HepG2 (cell line): ENCODE measurements at regions not wholly inside any gene's neighbourhood (a gene's known extent, or its start where the extent isn't known, plus 50 kb on each side); places are given as distances from the start of the nearest gene placed in this dataset.
"Not testable (repeated sequence)": the region's sequence is repeated elsewhere in the genome, so short reads cannot be mapped to it uniquely, and the experiment has no call there.

Experiments
- DNMT1 ChIP-seq: sonication (generic); formaldehyde crosslinking; IDR thresholded peaks from 2 replicates; pipeline ENCODE4 v1.5.1; 2020; ENCODE audit warnings: mild to moderate bottlenecking, missing genetic modification reagents
- GTF2F1 ChIP-seq: fragments of 150-350 bp; IDR thresholded peaks from 2 replicates; pipeline ENCODE4 v1.6.1; 2014; ENCODE audit warnings: low read length
- ZNF225 ChIP-seq: sonication (generic); formaldehyde crosslinking; IDR thresholded peaks from 2 replicates; pipeline ENCODE4 v1.4.0; 2020; ENCODE audit warnings: mild to moderate bottlenecking, missing genetic modification reagents
- TF ChIP-seq, protein P1 (sequence below): sonication (generic); formaldehyde crosslinking; IDR thresholded peaks from 2 replicates; pipeline ENCODE4 v1.4.0; 2020; ENCODE audit warnings: missing genetic modification reagents
- TF ChIP-seq, protein P2 (sequence below): sonication (generic); formaldehyde crosslinking; IDR thresholded peaks from 2 replicates; pipeline ENCODE4 v1.5.0; 2020; ENCODE audit warnings: mild to moderate bottlenecking, missing genetic modification reagents, moderate library complexity

DNA sequence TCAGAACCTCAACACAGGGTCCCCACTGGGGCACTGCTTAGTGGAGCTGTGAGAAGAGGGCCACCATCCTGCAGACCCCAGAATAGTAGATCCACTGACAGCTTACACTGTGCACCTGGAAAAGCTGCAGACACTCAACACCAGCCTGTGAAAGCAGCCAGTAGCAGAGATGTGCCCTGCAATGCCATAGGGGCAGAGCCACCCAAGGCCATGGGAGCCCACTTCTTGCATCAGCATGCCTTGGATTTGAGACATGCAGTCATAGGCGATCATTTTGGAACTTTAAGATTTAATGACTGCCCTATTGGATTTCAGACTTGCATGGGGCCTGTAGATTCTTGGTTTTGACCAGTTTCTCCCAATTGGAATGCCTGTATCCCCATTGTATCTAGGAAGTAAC, 1962.1 kb upstream of the PRR20A start:
- TF ChIP-seq, protein P1, sequence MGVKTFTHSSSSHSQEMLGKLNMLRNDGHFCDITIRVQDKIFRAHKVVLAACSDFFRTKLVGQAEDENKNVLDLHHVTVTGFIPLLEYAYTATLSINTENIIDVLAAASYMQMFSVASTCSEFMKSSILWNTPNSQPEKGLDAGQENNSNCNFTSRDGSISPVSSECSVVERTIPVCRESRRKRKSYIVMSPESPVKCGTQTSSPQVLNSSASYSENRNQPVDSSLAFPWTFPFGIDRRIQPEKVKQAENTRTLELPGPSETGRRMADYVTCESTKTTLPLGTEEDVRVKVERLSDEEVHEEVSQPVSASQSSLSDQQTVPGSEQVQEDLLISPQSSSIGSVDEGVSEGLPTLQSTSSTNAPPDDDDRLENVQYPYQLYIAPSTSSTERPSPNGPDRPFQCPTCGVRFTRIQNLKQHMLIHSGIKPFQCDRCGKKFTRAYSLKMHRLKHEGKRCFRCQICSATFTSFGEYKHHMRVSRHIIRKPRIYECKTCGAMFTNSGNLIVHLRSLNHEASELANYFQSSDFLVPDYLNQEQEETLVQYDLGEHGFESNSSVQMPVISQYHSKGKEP (CRISPR knock-in tag), result not testable (repeated sequence)
- TF ChIP-seq, protein P2, sequence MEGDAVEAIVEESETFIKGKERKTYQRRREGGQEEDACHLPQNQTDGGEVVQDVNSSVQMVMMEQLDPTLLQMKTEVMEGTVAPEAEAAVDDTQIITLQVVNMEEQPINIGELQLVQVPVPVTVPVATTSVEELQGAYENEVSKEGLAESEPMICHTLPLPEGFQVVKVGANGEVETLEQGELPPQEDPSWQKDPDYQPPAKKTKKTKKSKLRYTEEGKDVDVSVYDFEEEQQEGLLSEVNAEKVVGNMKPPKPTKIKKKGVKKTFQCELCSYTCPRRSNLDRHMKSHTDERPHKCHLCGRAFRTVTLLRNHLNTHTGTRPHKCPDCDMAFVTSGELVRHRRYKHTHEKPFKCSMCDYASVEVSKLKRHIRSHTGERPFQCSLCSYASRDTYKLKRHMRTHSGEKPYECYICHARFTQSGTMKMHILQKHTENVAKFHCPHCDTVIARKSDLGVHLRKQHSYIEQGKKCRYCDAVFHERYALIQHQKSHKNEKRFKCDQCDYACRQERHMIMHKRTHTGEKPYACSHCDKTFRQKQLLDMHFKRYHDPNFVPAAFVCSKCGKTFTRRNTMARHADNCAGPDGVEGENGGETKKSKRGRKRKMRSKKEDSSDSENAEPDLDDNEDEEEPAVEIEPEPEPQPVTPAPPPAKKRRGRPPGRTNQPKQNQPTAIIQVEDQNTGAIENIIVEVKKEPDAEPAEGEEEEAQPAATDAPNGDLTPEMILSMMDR (CRISPR knock-in tag), result not testable (repeated sequence)
- TF ChIP-seq ZNF225 (CRISPR knock-in tag); DNMT1 (CRISPR knock-in tag); GTF2F1: not testable (repeated sequence)
